NCI-H748 treated with DMSO at 0.1 percent for 48 hours (cell line): ENCODE measurements at regions not wholly inside any gene's neighbourhood (a gene's known extent, or its start where the extent isn't known, plus 50 kb on each side); places are given as distances from the start of the nearest gene placed in this dataset.
A peak's percentile ranks its signal among the peaks of the same experiment; 100 is the strongest.
"Not testable (repeated sequence)": the region's sequence is repeated elsewhere in the genome, so short reads cannot be mapped to it uniquely, and the experiment has no call there.

ENCODE experiments used
- DNase-seq: peaks from one replicate; lab custom pipeline; 2025; lab: John Stamatoyannopoulos, UW

DNA sequence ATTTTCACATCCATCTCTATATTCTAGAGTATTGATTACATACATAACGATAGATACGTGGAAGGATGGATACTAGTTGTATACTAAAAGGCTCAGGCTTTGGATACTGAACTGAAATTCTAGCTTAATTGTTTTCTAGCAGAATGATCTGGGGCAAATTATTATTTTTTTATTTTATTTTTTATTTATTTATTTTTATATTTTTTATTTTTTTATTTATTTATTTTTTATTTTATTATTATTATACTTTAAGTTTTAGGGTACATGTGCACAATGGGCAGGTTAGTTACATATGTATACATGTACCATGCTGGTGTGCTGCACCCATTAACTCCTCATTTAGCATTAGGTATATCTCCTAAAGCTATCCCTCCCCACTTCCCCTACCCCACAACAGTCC is 432.6 kb upstream of the GRM7 start:
- DNase-seq: not testable (repeated sequence)

DNA sequence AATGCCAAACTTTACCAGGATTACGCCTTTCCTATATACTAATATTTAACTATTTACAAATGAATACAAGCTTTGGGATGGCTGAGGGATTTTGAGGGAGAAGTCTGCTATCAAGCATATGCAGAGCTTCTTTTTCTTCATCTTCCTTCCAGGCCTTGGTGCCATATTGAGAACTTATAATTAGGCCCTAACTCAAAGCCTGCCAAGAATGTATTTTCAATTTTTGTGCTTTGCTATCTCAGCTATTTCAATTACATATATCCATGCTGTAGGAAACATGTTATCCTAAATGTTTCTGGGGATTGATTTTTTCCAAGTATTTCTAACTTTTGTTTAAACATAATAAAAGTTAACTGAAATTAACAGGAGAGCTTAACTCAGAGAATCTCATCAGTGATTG is 425.0 kb upstream of the GRM7 start:
- no peak for DNase-seq

DNA sequence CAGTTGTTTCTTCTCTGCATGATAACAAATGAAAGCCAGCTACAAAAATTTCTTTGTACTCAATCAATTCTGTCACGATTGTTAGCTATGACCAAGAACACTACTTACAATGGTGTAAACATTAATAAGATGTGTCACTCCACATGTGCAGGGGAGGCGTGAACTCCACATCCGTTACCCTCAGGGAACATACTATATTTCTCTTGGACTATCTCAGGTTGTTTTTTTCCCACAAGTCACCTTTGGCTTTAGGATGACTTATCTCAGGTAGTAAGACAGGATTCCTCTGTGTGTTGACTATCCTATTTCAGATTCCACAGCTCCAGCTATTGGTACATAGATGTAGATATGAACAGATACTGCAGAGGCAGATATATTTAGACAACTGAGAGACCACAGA is 423.3 kb upstream of the GRM7 start:
- DNase-seq: no peak

GRCh38 chr3:6438031-6438430 is 422.9 kb upstream of the GRM7 start:
- DNase-seq: no peak

DNA sequence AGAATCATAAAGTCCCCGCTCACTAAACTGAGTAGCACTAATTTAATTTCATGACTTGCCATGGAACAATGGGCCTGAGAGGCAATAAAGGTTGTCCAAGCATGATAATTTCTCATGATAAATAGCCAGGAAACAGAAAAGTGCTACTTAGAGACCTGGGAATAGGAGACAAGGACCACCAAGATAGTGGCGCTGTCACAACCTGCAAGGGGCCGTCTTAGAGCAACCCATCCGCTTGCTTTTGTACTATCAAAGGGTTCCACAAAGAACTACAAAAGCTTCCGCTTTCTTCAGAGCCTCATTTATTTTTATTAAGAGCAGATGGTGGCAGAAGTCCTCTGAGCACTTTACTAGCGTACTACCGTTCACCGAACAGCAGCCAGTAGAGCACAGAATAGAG is 421.7 kb upstream of the GRM7 start:
- no peak for DNase-seq

- DNase-seq: no peak
These were observed 421.1 kb upstream of the GRM7 start for GRCh38 chr3:6439824-6440223.

- DNase-seq: no peak
These were observed 415.8 kb upstream of the GRM7 start for GRCh38 chr3:6444888-6445658.

DNA sequence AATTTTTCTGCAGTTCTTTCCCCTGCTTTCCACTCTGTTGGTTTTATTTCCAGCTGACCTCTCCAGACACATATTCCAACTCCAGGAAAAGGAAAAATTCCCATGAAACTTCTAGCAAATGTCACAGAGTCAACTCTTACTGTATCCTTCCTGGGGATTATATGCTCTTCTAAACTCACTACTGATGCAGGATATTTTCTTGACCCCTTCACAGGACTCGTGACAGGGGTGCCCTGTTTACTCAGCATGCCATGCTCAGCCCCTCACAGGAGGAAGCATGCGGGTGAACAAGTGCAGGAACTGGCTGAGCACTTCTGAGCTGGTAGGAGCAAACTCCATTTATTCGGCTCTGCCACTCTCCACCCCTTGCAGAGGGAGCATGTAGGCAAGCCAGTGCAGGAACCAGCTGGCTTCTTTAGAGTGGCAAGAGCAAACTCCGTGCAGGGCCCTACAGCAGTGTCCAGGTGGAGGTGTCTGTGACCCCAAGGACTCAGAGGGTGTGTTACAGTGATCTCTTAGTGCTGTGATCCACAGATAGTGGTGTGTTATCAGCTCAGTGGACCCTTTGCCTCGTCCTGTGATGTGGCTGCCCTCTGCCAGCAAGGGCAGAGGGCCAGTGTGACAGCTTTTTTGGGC is 413.6 kb upstream of the GRM7 start:
- DNase-seq: no peak

DNA sequence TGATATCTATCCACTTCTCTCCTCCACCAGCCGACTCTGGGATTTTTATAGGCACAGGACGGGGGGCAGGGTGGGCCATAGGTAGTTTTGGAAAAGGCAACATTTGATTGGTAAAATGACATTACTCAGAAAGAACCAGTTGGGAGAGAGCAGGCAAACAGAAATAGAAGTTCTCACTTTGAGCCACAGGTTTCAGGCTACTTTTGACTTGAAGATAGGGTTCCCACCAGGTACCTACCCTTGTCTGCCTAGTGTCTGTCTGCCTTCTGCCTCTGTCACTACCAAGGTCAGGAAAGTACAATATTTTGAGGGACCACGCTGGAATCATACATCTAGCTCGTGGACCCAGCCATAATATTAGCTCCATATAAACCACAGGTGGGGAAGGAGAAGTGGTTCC is 412.9 kb upstream of the GRM7 start:
- DNase-seq: no peak

DNA sequence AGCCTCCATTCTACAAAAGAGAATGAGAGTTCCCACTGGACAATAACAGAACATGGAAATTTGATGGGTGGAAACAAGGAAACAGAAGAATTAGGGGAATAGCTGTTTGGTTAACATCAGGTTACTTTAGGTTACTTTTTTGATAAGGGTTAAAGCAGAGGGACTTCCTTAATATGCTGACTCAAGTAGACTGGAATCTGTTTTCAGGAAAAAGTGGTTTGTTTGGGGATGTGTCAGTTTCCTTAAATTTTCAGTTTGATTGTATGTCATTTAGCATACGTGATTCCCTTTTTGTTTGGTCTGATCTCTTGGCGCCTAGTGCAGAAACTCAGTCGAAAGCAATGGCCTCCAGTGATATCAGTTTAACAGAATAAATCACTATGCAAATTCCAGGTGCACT is 411.8 kb upstream of the GRM7 start:
- DNase-seq: no peak

DNA sequence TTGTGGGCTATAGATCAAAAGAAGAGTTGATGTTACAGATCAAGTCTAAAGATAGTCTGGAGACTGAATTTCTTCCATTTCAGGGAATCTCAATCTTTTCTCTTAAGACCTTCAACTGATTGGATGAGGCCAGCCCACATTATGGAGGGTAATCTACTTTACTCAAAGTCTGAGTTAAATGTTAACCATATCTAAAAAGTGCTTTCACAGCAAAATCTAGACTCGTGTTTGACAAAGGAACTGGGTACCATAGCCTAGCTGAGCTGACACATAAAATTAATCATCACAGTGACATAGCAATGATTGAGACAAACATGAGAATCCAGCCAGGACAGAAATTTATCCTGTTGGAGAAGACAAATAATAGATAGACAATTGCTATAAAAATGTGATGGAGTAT is 407.9 kb upstream of the GRM7 start:
- no peak for DNase-seq

DNA sequence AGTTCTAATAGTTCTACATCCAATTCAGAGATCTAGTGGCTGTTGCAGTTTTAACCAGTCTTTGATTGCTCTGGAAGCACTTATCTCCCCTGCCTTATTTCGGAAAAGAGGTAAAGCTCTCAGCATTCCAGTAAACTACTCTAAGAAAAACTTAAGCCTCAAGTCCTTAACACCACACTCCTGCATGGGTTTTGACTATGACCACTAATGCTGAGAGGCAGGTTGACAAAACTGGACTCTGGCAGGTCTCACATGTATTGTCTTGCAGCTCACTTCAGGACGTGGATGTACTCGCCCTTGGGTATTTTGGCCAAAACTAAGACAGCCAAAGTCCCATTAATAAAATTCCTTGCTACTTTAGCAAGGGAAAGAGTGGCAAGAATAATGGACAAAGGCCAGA is 405.9 kb upstream of the GRM7 start:
- no peak for DNase-seq

DNA sequence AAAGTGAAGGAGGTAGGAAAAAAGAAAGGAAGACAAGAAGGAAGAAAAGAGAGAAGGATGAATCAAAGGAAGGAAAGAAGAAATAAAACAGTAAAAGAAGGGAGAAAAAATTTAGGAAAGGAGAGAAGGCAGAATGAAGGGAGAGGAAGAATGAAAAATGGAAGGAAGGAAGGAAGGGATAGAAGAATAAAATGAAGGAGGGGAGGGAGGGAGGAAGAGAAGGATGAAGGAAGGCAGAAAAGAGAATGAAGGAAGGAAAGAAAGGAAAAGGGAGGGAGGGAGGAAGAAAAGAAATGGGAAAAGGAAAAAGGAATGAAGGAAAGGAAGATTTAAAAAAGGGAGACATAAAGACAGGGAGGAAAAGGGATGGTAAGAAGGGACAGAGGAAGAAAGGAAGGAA is 393.7 kb upstream of the GRM7 start:
- DNase-seq: no peak

DNA sequence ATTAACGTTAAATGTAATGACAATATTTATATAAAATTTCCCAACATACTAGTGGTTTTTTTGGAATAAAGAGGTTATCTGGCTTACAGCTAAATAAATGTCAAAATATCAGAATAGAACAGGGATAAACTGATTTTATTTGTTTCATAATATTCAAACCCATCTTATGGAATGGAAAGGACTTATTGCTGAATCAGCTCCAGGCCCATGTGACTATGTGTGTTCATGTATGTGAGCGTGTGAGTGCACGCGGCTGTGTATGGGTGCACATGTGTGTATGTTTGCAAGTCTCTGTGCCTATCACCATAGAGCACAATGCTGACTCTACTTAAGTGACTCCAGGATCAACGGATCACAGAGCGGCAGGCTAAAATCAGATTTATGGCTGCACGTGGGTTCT is 392.3 kb upstream of the GRM7 start:
- no peak for DNase-seq

- DNase-seq: no peak
These were observed 389.2 kb upstream of the GRM7 start for GRCh38 chr3:6471744-6472143.

DNA sequence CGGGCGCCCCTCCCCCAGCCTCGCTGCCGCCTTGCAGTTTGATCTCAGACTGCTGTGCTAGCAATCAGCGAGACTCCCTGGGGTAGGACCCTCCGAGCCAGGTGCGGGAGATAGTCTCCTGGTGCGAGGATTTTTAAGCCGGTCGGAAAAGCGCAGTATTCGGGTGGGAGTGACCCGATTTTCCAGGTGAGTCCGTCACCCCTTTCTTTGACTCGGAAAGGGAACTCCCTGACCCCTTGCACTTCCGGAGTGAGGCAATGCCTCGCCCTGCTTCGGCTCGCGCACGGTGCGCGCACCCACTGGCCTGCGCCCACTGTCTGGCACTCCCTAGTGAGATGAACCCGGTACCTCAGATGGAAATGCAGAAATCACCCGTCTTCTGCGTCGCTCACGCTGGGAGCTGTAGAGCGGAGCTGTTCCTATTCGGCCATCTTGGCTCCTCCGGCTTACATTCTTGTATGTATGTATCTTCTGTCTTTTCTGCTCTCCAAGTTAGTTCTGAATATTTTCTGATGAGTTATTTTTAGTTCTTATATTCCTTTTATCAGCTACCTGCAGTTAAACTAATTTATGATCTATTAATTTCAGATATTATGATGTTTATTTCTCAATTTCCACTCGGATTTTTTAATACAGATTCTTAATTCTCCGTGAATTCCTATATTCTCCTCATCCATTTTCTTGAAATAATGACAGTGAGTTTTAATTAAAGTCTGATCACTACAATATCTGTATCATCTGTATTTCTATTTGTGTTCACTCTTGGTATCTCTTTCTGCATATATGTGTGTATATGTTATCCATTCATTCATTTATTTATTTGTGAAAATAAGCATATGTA is 370.2 kb upstream of the GRM7 start:
- DNase-seq: peak; percentile 8

DNA sequence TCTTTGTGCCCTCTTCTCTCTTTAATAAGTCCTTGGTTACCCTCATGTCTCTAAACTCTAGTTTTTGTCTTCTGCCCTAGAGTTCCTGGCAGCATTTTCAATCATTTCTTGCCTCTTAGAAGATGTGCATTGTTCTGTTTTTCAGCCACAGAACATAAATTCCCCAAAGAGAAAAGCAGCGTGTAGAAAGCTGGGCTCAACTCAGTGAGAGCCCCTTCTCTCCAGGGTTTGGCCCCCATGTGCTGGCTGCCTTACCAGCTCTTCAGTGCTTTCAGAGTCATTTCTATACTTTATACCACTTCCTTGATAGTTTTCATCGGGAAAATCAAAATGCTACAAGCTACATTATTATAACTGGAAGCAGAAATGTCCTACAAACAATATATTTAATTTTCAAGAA is 369.1 kb upstream of the GRM7 start:
- no peak for DNase-seq

DNA sequence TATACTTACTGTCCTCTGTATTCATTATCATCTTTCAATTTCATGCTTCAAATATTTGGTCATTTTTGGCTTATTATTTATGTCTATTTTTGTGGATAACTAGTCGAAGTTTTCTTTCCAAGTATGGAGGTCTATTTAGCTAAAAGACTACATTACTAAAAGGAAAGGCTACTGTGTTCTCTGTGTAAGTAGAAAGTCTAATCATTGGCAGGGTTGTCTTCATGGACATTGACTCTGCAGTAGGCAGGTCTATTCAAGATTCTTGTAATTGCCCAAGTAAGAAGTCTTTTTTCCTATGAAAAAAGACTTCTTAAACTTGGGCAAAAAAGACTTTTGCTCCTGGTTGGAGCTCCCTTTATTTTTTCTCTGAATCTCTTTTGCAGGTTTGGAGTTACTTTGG is 368.6 kb upstream of the GRM7 start:
- DNase-seq: no peak

DNA sequence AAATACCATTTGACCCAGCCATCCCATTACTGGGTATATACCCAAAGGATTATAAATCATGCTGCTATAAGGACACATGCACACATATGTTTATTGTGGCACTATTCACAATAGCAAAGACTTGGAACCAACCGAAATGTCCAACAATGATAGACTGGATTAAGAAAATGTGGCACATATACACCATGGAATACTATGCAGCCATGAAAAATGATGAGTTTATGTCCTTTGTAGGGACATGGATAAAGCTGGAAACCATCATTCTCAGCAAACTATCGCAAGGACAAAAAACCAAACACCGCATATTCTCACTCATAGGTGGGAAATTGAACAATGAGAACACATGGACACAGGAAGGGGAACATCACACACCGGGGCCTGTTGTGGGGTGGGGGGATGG is 362.0 kb upstream of the GRM7 start:
- not testable (repeated sequence) for DNase-seq

GRCh38 chr3:6504347-6504746 is 356.6 kb upstream of the GRM7 start:
- DNase-seq: no peak

GRCh38 chr3:6504834-6505233 is 356.1 kb upstream of the GRM7 start:
- no peak for DNase-seq

DNA sequence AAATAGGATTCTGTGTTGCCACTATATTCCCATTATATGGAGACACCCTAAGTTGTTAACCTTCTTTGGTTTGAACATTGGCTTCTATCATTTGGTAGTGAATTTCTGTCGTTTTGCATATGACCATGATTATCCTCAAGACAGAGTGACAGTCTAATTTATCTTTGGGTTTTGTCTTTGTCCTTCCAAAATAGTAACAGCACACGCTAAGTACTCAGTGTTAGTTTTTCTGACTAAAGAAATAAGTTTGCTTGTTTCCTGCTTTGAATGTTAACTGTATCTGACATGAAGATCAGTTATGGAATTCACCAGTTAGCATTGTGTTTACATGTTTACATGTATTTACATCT is 352.5 kb upstream of the GRM7 start:
- DNase-seq: no peak

DNA sequence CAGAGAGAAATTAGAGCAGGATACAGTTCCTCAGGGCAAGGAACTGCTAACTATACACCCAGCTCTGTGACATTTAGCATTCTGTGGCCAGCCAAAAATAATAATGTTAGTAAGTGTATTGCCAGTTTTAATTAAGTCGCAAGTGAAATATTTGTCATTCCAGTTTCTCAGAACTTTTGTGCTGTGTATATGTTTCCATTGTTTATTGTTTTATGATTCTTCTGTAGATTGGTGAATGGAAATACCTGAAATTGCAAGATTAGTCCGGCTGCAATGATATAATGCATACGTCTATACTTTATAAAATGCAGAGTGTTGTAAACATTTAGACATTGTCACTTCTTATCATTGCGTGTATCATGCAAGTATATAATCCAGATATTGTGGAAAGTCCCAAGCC is 351.3 kb upstream of the GRM7 start:
- no peak for DNase-seq
